Ovary (tissue), 7 donors: ENCODE measurements at regions not wholly inside any gene's neighbourhood (a gene's known extent, or its start where the extent isn't known, plus 50 kb on each side); places are given as distances from the start of the nearest gene placed in this dataset.

Experiments
- DNase-seq, 5 donors: peaks; one replicate each; pipeline ENCODE4 v3.0.0-alpha.2; 2019 to 2020
- H3K27ac ChIP-seq, 2 donors: fragments of 200-600 bp; one replicate each; pipeline versions ENCODE4 v1.5.1 to v1.8.0; 2019 to 2022
- H3K27me3 ChIP-seq: fragments of 200-600 bp; one replicate; pipeline ENCODE4 v1.8.0; 2022
- H3K36me3 ChIP-seq: fragments of 200-600 bp; sonication (generic); one replicate; pipeline ENCODE4 v1.5.1; 2019
- H3K4me1 ChIP-seq: one replicate; pipeline ENCODE4 v1.8.1; 2013; ENCODE audit warnings: mild to moderate bottlenecking, moderate library complexity; ENCODE audit not compliant: insufficient read depth
- H3K4me3 ChIP-seq: fragments of 200-600 bp; sonication (generic); one replicate; pipeline ENCODE4 v1.5.1; 2017
- H3K9me3 ChIP-seq, 2 donors: fragments of 200-600 bp in 1 of 2; sonication (generic) in 1 of 2; one replicate each; pipeline versions ENCODE4 v1.5.1 to v1.8.1; 2013 to 2019; ENCODE audit warnings: mild to moderate bottlenecking in 1 of 2, moderate library complexity in 1 of 2
- EP300 ChIP-seq: sonication (generic); formaldehyde crosslinking; IDR thresholded peaks from one replicate; pipeline ENCODE4 v1.6.1; 2017; ENCODE audit warnings: antibody characterized with exemption
- POLR2A ChIP-seq: fragments of 450-650 bp; IDR thresholded peaks from one replicate; pipeline ENCODE4 v1.6.1; 2017; ENCODE audit warnings: antibody characterized with exemption, mild to moderate bottlenecking, moderate library complexity
- WGBS, 3 donors: extraction: QIAGEN DNeasy Blood & Tissue Kit in 1 of 3; methylation state at CpG; one replicate each; pipeline versions ENCODE4 v1.1.5 to v1.1.7; 2013 to 2017; 5-methylcytosine and 5-hydroxymethylcytosine counted together
- intact Hi-C, 4 donors: fragments of 100-400 bp; cut with DNase I; formaldehyde crosslinking; loops; one replicate each; pipeline versions ENCODE4 v1.11.0 to v1.15.1; 2022 to 2023
- TF ChIP-seq, protein P1 (sequence below), 3 donors: fragments of 450-650 bp in 2 of 3; fragments of 200-600 bp in 1 of 3; IDR thresholded peaks; one replicate each; pipeline versions ENCODE4 v1.5.1 to v1.8.0; 2016 to 2022; ENCODE audit warnings: antibody characterized with exemption in 3 of 3, mild to moderate bottlenecking in 1 of 3
- donor health status: DM: no; HTN: no; CAD: no; lungs with moderate emphysema.
- donor health status: DM: no; HTN: no; CAD: no.
- donor health status: Bipolar disorder and iron deficiency.
- donor health status: DM: no; HTN: no; CAD: no.
- donor health status: DM: yes; HTN: yes; CAD: no.

DNA sequence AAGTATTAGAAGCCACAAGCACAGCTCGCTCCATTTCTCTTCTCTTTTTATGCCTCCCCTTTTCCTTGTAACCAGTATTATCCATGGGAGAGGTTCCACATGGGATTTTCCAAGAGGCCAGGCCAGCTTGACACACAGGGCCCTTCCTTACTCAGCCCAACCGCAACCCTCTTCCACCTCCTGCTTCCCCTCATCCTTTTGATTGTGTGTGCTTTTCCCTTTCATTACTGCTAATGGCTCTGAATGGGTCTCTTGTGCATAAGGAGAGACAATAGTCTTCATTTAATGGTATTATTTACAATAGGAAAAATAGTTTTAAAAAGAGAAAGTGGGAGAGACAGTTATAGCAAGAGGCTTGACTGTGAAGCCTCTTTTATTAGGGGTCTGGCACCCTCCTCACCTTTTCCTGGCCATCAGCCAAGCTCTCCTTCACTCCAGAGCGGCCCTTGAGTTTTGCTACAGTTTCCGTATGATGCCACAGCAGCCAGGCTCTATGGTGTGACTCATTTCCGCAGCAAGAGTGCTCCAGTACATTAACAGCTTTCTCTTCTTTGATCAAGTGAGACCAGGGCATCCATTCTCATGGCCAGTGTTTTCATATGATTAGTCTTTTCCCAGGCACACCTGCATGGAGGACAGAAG is 579.5 kb downstream of the TFAP2B start:
- Histone ChIP-seq H3K4me1 (no peaks in the 10 kb centered on the region), H3K9me3 (no peaks in the 10 kb centered on the region), H3K36me3 (no peaks in the 10 kb centered on the region), H3K27ac (no peak overlapping the region), H3K27me3 (no peaks in the 10 kb centered on the region), H3K4me3 (no peak overlapping the region)
- DNase-seq = no peak
- TF ChIP-seq, protein P1, sequence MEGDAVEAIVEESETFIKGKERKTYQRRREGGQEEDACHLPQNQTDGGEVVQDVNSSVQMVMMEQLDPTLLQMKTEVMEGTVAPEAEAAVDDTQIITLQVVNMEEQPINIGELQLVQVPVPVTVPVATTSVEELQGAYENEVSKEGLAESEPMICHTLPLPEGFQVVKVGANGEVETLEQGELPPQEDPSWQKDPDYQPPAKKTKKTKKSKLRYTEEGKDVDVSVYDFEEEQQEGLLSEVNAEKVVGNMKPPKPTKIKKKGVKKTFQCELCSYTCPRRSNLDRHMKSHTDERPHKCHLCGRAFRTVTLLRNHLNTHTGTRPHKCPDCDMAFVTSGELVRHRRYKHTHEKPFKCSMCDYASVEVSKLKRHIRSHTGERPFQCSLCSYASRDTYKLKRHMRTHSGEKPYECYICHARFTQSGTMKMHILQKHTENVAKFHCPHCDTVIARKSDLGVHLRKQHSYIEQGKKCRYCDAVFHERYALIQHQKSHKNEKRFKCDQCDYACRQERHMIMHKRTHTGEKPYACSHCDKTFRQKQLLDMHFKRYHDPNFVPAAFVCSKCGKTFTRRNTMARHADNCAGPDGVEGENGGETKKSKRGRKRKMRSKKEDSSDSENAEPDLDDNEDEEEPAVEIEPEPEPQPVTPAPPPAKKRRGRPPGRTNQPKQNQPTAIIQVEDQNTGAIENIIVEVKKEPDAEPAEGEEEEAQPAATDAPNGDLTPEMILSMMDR (IDR thresholded peaks at IDR 0.05) = no peak
- TF ChIP-seq EP300 (no peak), POLR2A (no peak)
- WGBS, 3 donors = 57 to 67% (median 61%) methylated on average over 5 of the region's 5 CpGs
- intact Hi-C loops = no loop called here

DNA sequence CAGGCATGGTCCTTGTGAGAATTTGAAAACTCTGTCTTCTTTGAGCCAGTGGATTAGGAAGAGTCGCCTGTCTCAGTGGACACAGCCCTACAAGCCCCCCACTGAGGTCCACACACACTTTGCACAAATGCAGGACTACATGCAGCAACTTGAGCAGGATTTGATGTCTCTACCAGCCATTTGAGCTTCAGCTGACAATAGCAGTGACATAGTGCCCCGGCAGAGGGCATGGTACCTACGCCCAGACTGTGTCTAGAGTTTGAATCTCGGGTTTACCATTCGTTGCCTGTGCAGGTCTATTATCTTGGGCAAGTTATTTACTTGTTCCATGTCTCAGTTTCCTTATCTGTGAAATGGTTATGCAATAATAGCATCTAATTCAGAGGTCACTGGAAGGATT is 580.1 kb downstream of the TFAP2B start:
- Histone ChIP-seq H3K27ac (no peak overlapping the region), H3K9me3 (no peaks in the 10 kb centered on the region), H3K27me3 (no peaks in the 10 kb centered on the region), H3K4me1 (no peaks in the 10 kb centered on the region), H3K4me3 (no peak overlapping the region), H3K36me3 (no peaks in the 10 kb centered on the region)
- DNase-seq = no peak
- TF ChIP-seq EP300 (no peak), POLR2A (no peak)
- WGBS, 3 donors = 70 to 76% (median 74%) methylated on average over 5 of the region's 5 CpGs
- intact Hi-C loops = no loop called here

DNA sequence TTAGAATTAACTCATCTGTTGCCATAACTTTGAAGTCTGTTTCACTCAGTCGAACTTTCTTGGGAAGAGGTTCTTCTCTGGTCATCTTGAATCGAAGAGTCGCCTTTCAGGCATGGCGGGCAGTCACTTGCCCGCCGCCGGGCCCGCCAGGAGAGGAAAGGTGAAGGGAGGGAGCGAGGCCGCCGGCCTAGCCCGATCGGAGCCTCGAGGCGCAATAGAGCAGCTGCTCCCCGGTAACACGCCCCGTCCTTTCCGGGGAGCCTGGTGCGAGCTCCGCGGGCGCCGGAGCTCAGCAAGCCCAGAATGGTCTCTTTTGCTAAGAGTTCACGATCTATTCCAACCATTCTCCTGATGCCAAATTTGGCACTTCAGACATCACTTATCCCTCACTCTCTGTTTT is 591.8 kb downstream of the TFAP2B start:
- H3K27me3 ChIP-seq = no peaks in the 10 kb centered on the region
- H3K4me1 ChIP-seq = no peaks in the 10 kb centered on the region
- DNase-seq = no peak
- no peak overlapping the region for H3K27ac ChIP-seq
- no peaks in the 10 kb centered on the region for H3K36me3 ChIP-seq
- no peak for TF ChIP-seq EP300
- TF ChIP-seq POLR2A = no peak
- TF ChIP-seq, protein P1 (IDR thresholded peaks at IDR 0.05) = no peak
- 83 to 85% (median 84%) methylated on average over 25 of the region's 25 CpGs for WGBS, 3 donors
- intact Hi-C loops = no loop called here
- H3K4me3 ChIP-seq = no peak overlapping the region
- H3K9me3 ChIP-seq = no peaks in the 10 kb centered on the region

DNA sequence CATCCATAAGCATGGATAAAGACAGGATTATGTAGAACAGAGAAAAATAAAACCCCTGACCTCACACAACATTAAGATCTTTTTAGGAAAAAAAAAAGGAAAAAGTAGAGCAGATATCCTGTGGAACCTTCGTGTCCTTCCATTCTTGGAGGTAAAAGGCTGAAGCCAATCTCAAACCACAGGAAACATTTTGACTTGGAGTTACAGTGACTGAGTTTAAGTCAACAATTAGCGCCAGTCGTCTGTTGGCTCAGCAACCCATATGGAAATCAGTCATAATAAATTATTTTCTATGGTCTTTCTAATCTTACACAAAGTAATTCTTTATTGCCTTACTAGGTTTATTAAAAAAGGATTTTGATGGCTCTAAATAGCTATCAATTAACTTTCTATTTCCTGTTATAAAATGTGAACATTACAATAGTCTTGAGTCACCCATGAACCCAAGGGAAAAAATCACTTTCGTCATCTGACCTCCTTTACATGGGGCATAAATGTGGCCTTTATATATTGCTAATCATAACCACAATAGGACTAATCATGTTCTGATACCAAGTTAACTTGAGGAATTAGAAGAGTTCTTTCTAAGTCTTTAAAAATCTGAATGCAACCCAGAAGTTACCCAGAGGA is 592.9 kb downstream of the TFAP2B start:
- TF ChIP-seq EP300 = no peak
- TF ChIP-seq, protein P1 (IDR thresholded peaks at IDR 0.05) = no peak
- no peak for TF ChIP-seq POLR2A
- H3K27ac ChIP-seq = no peak overlapping the region
- no peaks in the 10 kb centered on the region for H3K9me3 ChIP-seq
- DNase-seq = no peak
- no peaks in the 10 kb centered on the region for H3K27me3 ChIP-seq
- no peak overlapping the region for H3K4me3 ChIP-seq
- H3K4me1 ChIP-seq = no peaks in the 10 kb centered on the region
- intact Hi-C loops = no loop called here
- H3K36me3 ChIP-seq = no peaks in the 10 kb centered on the region
- 61 to 71% (median 66%) methylated on average over 4 of the region's 4 CpGs for WGBS, 3 donors

DNA sequence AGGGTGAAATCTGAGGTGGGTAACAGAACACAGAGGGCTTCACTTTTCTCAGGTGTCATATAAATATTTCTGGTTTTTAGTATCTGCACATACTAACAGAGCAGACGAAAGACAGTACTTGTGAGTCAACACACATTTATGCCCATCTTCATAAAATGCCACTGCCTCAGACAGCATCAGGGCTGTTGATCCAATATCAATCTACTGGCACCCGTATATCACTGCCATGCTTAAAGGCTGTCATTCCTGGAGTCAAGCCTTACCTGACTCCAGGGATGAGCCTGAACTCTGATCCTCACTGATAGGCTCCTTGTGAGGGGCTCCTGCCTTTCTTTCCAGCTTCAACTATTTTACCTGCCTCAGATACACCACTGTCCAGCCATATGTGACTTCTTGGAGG is 595.7 kb downstream of the TFAP2B start:
- Histone ChIP-seq H3K4me3 (no peak overlapping the region), H3K27me3 (no peaks in the 10 kb centered on the region), H3K9me3 (no peaks in the 10 kb centered on the region), H3K36me3 (no peaks in the 10 kb centered on the region), H3K27ac (no peak overlapping the region), H3K4me1 (no peaks in the 10 kb centered on the region)
- no peak for DNase-seq
- TF ChIP-seq POLR2A = no peak
- TF ChIP-seq, protein P1 (IDR thresholded peaks at IDR 0.05) = no peak
- intact Hi-C loops = no loop called here
- 64 to 84% (median 77%) methylated on average over 2 of the region's 2 CpGs for WGBS, 3 donors
